Activated T-cell treated with anti-CD3 and anti-CD28 coated beads, Interleukin-2, amount 50 U/mL, for 24 hours (primary cell): ENCODE measurements at regions not wholly inside any gene's neighbourhood (a gene's known extent, or its start where the extent isn't known, plus 50 kb on each side); places are given as distances from the start of the nearest gene placed in this dataset.

Experiments
- DNase-seq: peaks from one replicate; pipeline ENCODE4 v3.0.0-alpha.2; 2020
- H3K27ac Mint-ChIP-seq: 2 replicates; pipeline ENCODE4 v1.8.0; 2020; ENCODE audit warnings: mild to moderate bottlenecking, mixed read lengths
- H3K27me3 Mint-ChIP-seq: 2 replicates; pipeline ENCODE4 v1.8.0; 2020; ENCODE audit warnings: mixed read lengths
- H3K36me3 Mint-ChIP-seq: 2 replicates; pipeline ENCODE4 v1.8.0; 2020; ENCODE audit warnings: low read depth, mixed read lengths
- H3K4me1 Mint-ChIP-seq: 2 replicates; pipeline ENCODE4 v1.8.0; 2020; ENCODE audit warnings: low read depth, mixed read lengths
- H3K4me3 Mint-ChIP-seq: 2 replicates; pipeline ENCODE4 v1.8.0; 2020; ENCODE audit warnings: mild to moderate bottlenecking, moderate library complexity, mixed read lengths
- H3K9me3 Mint-ChIP-seq: 2 replicates; pipeline ENCODE4 v1.8.0; 2020; ENCODE audit warnings: mixed read lengths

GRCh38 chr2:13003500-13003899 lies 286.8 kb downstream of the TRIB2 start:
- Mint-ChIP-seq H3K27me3 (peaks cover 5% of the 10 kb centered on the region), H3K36me3 (no peaks in the 10 kb centered on the region), H3K27ac (no peak overlapping the region), H3K4me1 (peaks cover 3% of the 10 kb centered on the region), H3K4me3 (no peak overlapping the region), H3K9me3 (no peaks in the 10 kb centered on the region)
- DNase-seq = no peak

- Mint-ChIP-seq H3K9me3 (no peaks in the 10 kb centered on the region), H3K27me3 (peaks cover 10% of the 10 kb centered on the region), H3K4me1 (peaks cover 3% of the 10 kb centered on the region), H3K4me3 (no peak overlapping the region), H3K27ac (no peak overlapping the region), H3K36me3 (no peaks in the 10 kb centered on the region)
- no peak for DNase-seq
These were observed 288.3 kb downstream of the TRIB2 start for GRCh38 chr2:13005048-13005447.

DNA sequence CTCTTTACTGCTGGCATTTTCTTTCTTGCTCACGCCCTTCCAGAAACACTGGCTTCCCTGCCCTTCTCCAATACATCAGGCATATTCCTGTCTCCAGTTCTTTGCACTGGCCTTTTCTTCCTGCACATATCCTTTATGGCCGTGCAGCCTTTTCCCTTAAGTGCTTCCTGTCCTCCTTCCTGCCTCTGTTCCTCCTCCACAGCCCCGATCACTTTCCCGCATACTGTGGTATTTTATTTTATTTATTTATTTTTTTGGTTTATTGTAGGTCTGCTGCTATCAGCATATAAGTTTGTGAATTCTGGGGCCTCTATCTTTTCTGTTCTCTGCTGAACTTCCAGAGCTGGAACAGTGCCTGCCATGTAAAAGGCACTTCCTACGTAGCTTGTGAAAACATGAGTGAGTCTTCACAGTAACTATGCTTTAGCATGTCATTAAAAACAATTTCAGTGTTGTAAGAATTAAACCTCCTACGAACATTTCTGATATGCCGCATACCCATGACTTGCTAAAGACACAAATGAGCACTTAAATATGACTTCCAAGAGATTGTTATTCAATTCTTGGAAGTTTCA lies 289.1 kb downstream of the TRIB2 start:
- no peak overlapping the region for H3K27ac Mint-ChIP-seq
- no peak overlapping the region for H3K4me3 Mint-ChIP-seq
- H3K36me3 Mint-ChIP-seq = no peaks in the 10 kb centered on the region
- H3K4me1 Mint-ChIP-seq = peaks cover 3% of the 10 kb centered on the region
- H3K9me3 Mint-ChIP-seq = no peaks in the 10 kb centered on the region
- no peak for DNase-seq
- H3K27me3 Mint-ChIP-seq = peaks cover 16% of the 10 kb centered on the region

DNA sequence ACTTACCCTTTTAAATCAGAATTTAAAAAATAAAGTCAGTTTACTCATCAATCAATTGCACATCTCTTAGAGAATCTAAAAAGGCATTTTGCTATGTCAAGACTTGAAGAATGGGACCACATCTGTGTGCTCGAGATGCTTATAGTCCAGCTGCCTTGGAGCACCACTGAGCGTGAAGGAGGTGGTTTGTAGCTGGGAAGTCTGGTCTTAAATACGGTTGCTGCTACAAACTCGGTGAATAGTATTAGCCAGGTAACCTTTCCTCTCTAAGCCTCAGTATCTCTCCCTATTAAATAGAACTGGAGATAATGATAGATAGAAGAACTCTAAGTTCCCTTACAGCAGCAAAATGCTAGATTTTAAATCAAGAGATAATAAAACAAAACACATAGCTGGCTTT lies 289.7 kb downstream of the TRIB2 start:
- no peak overlapping the region for H3K27ac Mint-ChIP-seq
- no peak for DNase-seq
- H3K27me3 Mint-ChIP-seq = peaks cover 16% of the 10 kb centered on the region
- no peaks in the 10 kb centered on the region for H3K9me3 Mint-ChIP-seq
- H3K36me3 Mint-ChIP-seq = no peaks in the 10 kb centered on the region
- H3K4me1 Mint-ChIP-seq = peaks cover 3% of the 10 kb centered on the region
- H3K4me3 Mint-ChIP-seq = no peak overlapping the region

- DNase-seq = peak; percentile 69
- Mint-ChIP-seq H3K36me3 (no peaks in the 10 kb centered on the region), H3K4me1 (peaks cover 3% of the 10 kb centered on the region), H3K4me3 (no peak overlapping the region), H3K9me3 (no peaks in the 10 kb centered on the region), H3K27ac (no peak overlapping the region), H3K27me3 (peaks cover 20% of the 10 kb centered on the region)
These were observed 290.3 kb downstream of the TRIB2 start for GRCh38 chr2:13006829-13007717.

GRCh38 chr2:13009027-13009642 lies 292.4 kb downstream of the TRIB2 start:
- H3K4me3 Mint-ChIP-seq = no peak overlapping the region
- H3K9me3 Mint-ChIP-seq = no peaks in the 10 kb centered on the region
- DNase-seq = no peak
- peaks cover 36% of the 10 kb centered on the region for H3K27me3 Mint-ChIP-seq
- no peaks in the 10 kb centered on the region for H3K36me3 Mint-ChIP-seq
- peaks cover 3% of the 10 kb centered on the region for H3K4me1 Mint-ChIP-seq
- no peak overlapping the region for H3K27ac Mint-ChIP-seq

- DNase-seq = no peak
- Mint-ChIP-seq H3K9me3 (no peaks in the 10 kb centered on the region), H3K4me3 (no peak overlapping the region), H3K27me3 (peaks cover 42% of the 10 kb centered on the region), H3K27ac (no peak overlapping the region), H3K36me3 (no peaks in the 10 kb centered on the region), H3K4me1 (peaks cover 3% of the 10 kb centered on the region)
These were observed 293.5 kb downstream of the TRIB2 start for GRCh38 chr2:13010283-13010682.

GRCh38 chr2:13014783-13015182 lies 298.0 kb downstream of the TRIB2 start:
- Mint-ChIP-seq H3K27me3 (peaks cover 57% of the 10 kb centered on the region), H3K36me3 (no peaks in the 10 kb centered on the region), H3K9me3 (no peaks in the 10 kb centered on the region), H3K4me3 (no peak overlapping the region), H3K27ac (no peak overlapping the region), H3K4me1 (no peaks in the 10 kb centered on the region)
- DNase-seq = no peak

DNA sequence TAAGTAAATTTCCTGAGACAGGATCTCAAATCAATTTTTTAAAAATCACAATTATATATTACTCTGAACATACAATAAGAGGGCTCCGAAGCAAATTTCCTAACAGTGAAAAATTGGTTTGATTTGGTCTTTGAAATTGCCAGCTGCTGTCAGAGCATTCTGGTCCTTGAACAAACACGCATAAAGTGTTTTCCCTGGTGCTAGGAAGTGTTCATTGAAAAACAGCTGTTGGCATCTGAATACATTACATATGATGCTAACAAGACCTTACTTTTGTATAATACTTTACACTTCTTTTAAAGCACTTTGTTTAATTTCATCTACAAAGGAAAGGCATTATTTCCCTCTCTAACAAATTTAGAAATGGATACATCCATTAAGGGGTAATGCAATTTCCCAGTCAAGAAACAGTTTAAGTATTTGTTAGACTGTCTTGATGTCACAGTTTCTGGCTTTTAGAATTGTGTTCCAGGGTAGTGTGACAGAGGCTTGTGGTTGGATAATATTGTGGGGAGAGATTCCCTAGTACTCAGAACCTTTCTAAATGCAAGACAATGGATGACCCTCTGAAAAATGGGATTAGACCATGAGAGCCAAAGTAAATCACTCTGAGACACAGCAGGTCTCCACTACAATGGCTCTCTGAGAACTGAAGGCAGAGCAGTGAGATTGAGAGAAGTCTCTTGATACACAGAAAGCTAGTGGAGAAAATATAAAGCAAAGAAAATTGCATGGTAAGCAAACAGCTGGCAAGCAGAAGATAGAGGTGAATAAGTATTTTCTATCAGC lies 299.0 kb downstream of the TRIB2 start:
- H3K4me3 Mint-ChIP-seq = no peak overlapping the region
- H3K4me1 Mint-ChIP-seq = no peaks in the 10 kb centered on the region
- H3K36me3 Mint-ChIP-seq = no peaks in the 10 kb centered on the region
- no peaks in the 10 kb centered on the region for H3K9me3 Mint-ChIP-seq
- no peak overlapping the region for H3K27ac Mint-ChIP-seq
- H3K27me3 Mint-ChIP-seq = peaks cover 52% of the 10 kb centered on the region
- no peak for DNase-seq

- no peak overlapping the region for H3K27ac Mint-ChIP-seq
- H3K27me3 Mint-ChIP-seq = peaks cover 47% of the 10 kb centered on the region
- no peaks in the 10 kb centered on the region for H3K4me1 Mint-ChIP-seq
- DNase-seq = no peak
- no peaks in the 10 kb centered on the region for H3K9me3 Mint-ChIP-seq
- H3K4me3 Mint-ChIP-seq = no peak overlapping the region
- H3K36me3 Mint-ChIP-seq = no peaks in the 10 kb centered on the region
These were observed 301.8 kb downstream of the TRIB2 start for GRCh38 chr2:13018490-13018889.

- Mint-ChIP-seq H3K27me3 (peaks cover 38% of the 10 kb centered on the region), H3K9me3 (no peaks in the 10 kb centered on the region), H3K36me3 (no peaks in the 10 kb centered on the region), H3K4me1 (no peaks in the 10 kb centered on the region), H3K27ac (no peak overlapping the region), H3K4me3 (no peak overlapping the region)
- DNase-seq = no peak
These were observed 303.0 kb downstream of the TRIB2 start for GRCh38 chr2:13019781-13020180.

DNA sequence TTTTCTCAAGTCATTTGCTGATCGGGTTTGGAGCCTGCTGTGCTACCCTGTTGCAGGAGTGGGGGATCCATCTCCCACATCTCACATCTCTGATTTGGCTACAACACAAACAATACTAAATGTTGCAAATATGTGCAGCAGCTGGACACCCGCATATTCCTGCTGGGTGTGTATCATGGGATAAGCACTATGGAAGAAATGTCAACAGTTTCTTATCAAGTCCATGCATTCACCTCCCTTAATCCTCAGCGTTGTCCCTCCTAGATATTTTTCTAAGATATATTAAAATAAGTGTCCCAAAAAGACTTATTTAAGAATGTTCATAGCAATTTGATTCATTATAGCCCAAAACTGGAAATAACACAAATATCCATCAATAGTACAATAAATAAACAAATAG lies 303.7 kb downstream of the TRIB2 start:
- DNase-seq = no peak
- Mint-ChIP-seq H3K9me3 (no peaks in the 10 kb centered on the region), H3K4me1 (no peaks in the 10 kb centered on the region)

DNA sequence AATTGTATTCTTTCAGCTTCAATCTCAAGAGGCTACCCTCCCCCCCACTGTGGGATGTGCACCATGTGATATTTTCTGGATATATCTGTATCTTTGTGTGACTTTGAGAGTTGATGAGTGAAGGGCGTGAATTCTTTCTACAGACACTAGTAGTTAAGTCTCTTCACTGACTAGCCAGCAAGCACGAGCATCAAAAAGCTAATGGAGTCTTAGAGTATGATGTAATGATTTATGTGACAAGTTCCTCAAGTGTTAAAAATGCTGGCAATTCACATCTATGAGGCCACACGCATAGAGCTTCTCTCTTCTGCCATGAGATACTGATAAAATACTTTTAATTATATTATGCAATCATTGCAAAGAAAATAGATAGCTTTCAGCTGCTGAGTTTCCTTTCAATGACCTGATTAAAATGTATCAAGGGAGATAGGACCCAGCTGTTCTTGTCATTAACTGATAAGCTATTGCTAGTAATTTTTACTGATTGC lies 304.8 kb downstream of the TRIB2 start:
- Mint-ChIP-seq H3K27ac (no peak overlapping the region), H3K27me3 (peaks cover 38% of the 10 kb centered on the region), H3K4me1 (no peaks in the 10 kb centered on the region), H3K4me3 (no peak overlapping the region), H3K9me3 (no peaks in the 10 kb centered on the region), H3K36me3 (no peaks in the 10 kb centered on the region)
- DNase-seq = no peak

More for the DNA sequence above, 303.7 kb downstream of the TRIB2 start:
- Mint-ChIP-seq H3K4me3 (no peak overlapping the region), H3K27me3 (peaks cover 34% of the 10 kb centered on the region), H3K27ac (no peak overlapping the region), H3K36me3 (no peaks in the 10 kb centered on the region)

- Mint-ChIP-seq H3K9me3 (no peaks in the 10 kb centered on the region), H3K36me3 (no peaks in the 10 kb centered on the region), H3K4me3 (no peak overlapping the region), H3K27ac (no peak overlapping the region), H3K27me3 (peaks cover 19% of the 10 kb centered on the region), H3K4me1 (no peaks in the 10 kb centered on the region)
- no peak for DNase-seq
These were observed 313.9 kb downstream of the TRIB2 start for GRCh38 chr2:13030606-13031005.
